Endodermal cell (in vitro differentiated cells): ENCODE measurements at regions not wholly inside any gene's neighbourhood (a gene's known extent, or its start where the extent isn't known, plus 50 kb on each side); places are given as distances from the start of the nearest gene placed in this dataset.

ENCODE experiments used
- DNase-seq: peaks from one replicate; pipeline ENCODE4 v3.0.0-alpha.2; 2017
- H3K27ac ChIP-seq: 2 replicates; pipeline ENCODE4 v1.5.1; 2013; ENCODE audit warnings: mild to moderate bottlenecking, low read depth, low read length, moderate library complexity
- H3K27me3 ChIP-seq: 2 replicates; pipeline ENCODE4 v1.6.1; 2013; ENCODE audit warnings: mild to moderate bottlenecking, low read length, moderate library complexity; ENCODE audit not compliant: insufficient read depth, control insufficient read depth, poor library complexity, severe bottlenecking
- H3K36me3 ChIP-seq: 2 replicates; pipeline ENCODE4 v1.7.0; 2013; ENCODE audit warnings: mild to moderate bottlenecking, low read length, moderate library complexity; ENCODE audit not compliant: control insufficient read depth, insufficient read depth
- H3K4me1 ChIP-seq: one replicate; pipeline ENCODE4 v1.7.0; 2013; ENCODE audit warnings: low read length; ENCODE audit not compliant: control insufficient read depth, insufficient read depth
- H3K4me3 ChIP-seq: 2 replicates; pipeline ENCODE4 v1.5.1; 2013; ENCODE audit warnings: mild to moderate bottlenecking, low read length, moderate library complexity
- H3K9ac ChIP-seq: 2 replicates; pipeline ENCODE4 v1.6.1; 2013; ENCODE audit warnings: mild to moderate bottlenecking, low read length, moderate library complexity; ENCODE audit not compliant: poor library complexity, severe bottlenecking; ENCODE audit errors: extremely low read depth
- H3K9me3 ChIP-seq: 2 replicates; pipeline ENCODE4 v1.6.1; 2013; ENCODE audit warnings: mild to moderate bottlenecking, low read length, moderate library complexity; ENCODE audit not compliant: control insufficient read depth
- H3K27ac Mint-ChIP-seq: 2 replicates; pipeline ENCODE4 v1.8.0; 2020; ENCODE audit warnings: mixed read lengths
- H3K27me3 Mint-ChIP-seq: 2 replicates; pipeline ENCODE4 v1.8.0; 2021; ENCODE audit warnings: mild to moderate bottlenecking, mixed read lengths; ENCODE audit not compliant: insufficient read depth
- H3K36me3 Mint-ChIP-seq: 2 replicates; pipeline ENCODE4 v1.8.0; 2020; ENCODE audit warnings: low read depth, mixed read lengths
- H3K4me1 Mint-ChIP-seq: 2 replicates; pipeline ENCODE4 v1.8.0; 2020; ENCODE audit warnings: mixed read lengths
- H3K4me3 Mint-ChIP-seq: 2 replicates; pipeline ENCODE4 v1.8.0; 2020; ENCODE audit warnings: mild to moderate bottlenecking, moderate library complexity, mixed read lengths
- H3K9me3 Mint-ChIP-seq: 2 replicates; pipeline ENCODE4 v1.8.0; 2020; ENCODE audit warnings: mild to moderate bottlenecking, mixed read lengths
- WGBS, 2 experiments: methylation state at CpG; one replicate each; pipeline versions ENCODE4 v1.1.5 to v1.1.7; 2013; ENCODE audit warnings: missing lambda C conversion rate in 2 of 2, mixed read lengths in 1 of 2; ENCODE audit not compliant: insufficient coverage in 1 of 2, insufficient read length in 1 of 2; 5-methylcytosine and 5-hydroxymethylcytosine counted together
- TF ChIP-seq, protein P1 (sequence below): fragments of 200-600 bp; sonication (generic); conservative IDR thresholded peaks from 2 replicates; pipeline ENCODE4 v1.5.0; 2021; ENCODE audit warnings: antibody characterized with exemption, mild to moderate bottlenecking

DNA sequence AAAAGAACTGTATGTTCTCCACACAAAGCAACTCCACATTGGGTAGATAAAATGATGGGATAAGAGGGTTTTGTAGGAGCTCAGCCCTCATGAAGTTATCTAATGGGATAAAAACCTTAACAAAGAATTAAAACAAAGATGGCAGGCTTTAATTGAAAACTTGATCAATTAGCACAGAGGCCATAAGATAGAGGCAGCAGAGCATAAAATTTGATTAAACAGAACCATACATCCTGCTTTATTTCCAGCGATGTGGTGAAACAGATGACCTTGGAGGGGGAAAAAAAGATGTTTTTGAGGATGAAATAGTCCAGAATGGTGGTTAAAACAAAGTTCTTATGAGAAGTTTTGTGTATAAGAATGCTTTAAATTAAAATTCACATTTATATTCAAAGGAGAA lies 130.9 kb upstream of the ALCAM start:
- Mint-ChIP-seq H3K27me3 (no peaks in the 10 kb centered on the region), H3K4me3 (no peak overlapping the region), H3K4me1 (no peaks in the 10 kb centered on the region), H3K36me3 (no peaks in the 10 kb centered on the region), H3K9me3 (no peaks in the 10 kb centered on the region), H3K27ac (no peak overlapping the region)
- H3K9ac ChIP-seq = no peak overlapping the region
- 71 to 88% methylated on average over 1 of the region's 1 CpG for WGBS, 2 experiments
- no peaks in the 10 kb centered on the region for H3K27me3 ChIP-seq
- TF ChIP-seq, protein P1, sequence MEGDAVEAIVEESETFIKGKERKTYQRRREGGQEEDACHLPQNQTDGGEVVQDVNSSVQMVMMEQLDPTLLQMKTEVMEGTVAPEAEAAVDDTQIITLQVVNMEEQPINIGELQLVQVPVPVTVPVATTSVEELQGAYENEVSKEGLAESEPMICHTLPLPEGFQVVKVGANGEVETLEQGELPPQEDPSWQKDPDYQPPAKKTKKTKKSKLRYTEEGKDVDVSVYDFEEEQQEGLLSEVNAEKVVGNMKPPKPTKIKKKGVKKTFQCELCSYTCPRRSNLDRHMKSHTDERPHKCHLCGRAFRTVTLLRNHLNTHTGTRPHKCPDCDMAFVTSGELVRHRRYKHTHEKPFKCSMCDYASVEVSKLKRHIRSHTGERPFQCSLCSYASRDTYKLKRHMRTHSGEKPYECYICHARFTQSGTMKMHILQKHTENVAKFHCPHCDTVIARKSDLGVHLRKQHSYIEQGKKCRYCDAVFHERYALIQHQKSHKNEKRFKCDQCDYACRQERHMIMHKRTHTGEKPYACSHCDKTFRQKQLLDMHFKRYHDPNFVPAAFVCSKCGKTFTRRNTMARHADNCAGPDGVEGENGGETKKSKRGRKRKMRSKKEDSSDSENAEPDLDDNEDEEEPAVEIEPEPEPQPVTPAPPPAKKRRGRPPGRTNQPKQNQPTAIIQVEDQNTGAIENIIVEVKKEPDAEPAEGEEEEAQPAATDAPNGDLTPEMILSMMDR = no peak
- no peaks in the 10 kb centered on the region for H3K9me3 ChIP-seq
- no peaks in the 10 kb centered on the region for H3K36me3 ChIP-seq
- H3K4me1 ChIP-seq = no peaks in the 10 kb centered on the region
- DNase-seq = no peak
- H3K27ac ChIP-seq = no peak overlapping the region
- peak overlapping the region; percentile 14 for H3K4me3 ChIP-seq

DNA sequence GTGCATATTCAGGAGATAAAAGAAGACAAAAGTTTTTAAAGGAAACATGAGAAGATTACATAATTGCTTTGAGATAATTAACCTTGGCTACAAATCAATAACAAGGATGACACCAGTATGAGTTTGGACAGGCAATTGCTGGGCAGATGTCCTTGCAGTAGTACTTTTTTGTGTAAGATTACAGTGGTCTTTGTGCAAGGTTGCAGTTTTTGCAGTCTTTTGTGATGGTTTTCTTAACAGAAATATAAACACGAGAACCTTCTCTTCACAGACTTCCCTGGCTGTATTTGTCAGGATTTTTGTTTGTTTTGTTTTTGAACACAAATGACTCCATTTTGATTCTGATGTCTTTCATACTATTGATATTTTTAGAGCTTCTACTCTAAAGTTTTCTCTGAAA lies 128.3 kb upstream of the ALCAM start:
- no peaks in the 10 kb centered on the region for H3K27me3 Mint-ChIP-seq
- Histone ChIP-seq H3K9ac (no peak overlapping the region), H3K4me3 (no peak overlapping the region), H3K27me3 (no peaks in the 10 kb centered on the region), H3K9me3 (no peaks in the 10 kb centered on the region), H3K36me3 (no peaks in the 10 kb centered on the region), H3K27ac (no peak overlapping the region), H3K4me1 (no peaks in the 10 kb centered on the region)
- H3K9me3 Mint-ChIP-seq = no peaks in the 10 kb centered on the region
- no peaks in the 10 kb centered on the region for H3K4me1 Mint-ChIP-seq
- H3K36me3 Mint-ChIP-seq = no peaks in the 10 kb centered on the region
- DNase-seq = no peak
- WGBS, 2 experiments = 93% methylated on average over 1 of the region's 1 CpG; no CpG with 5 or more reads in 1 of the 2 experiments
- TF ChIP-seq, protein P1 = no peak
- H3K4me3 Mint-ChIP-seq = no peak overlapping the region
- H3K27ac Mint-ChIP-seq = no peak overlapping the region

DNA sequence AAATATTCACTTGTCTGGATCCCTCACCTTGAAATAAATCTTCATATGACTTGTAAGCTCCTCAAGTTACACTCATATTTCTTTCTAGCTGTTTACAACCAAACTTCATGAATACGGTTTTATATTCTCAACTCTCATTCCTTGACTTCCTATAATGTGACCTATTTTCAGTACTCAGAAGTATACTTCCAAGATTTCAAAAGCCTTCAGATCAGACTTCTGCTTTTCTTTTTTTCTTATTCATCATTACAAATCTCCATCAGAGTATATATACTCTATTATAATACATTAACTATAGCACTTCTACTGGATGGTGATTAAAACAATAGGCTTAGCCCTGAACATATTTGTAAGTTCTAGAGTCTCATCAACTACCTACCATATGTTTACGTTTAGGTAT lies 123.6 kb upstream of the ALCAM start:
- H3K9ac ChIP-seq = no peak overlapping the region
- no peak overlapping the region for H3K4me3 ChIP-seq
- Mint-ChIP-seq H3K4me3 (no peak overlapping the region), H3K27ac (no peak overlapping the region), H3K9me3 (no peaks in the 10 kb centered on the region), H3K27me3 (no peaks in the 10 kb centered on the region), H3K36me3 (no peaks in the 10 kb centered on the region), H3K4me1 (no peaks in the 10 kb centered on the region)
- no peak for DNase-seq
- no peaks in the 10 kb centered on the region for H3K27me3 ChIP-seq
- H3K4me1 ChIP-seq = no peaks in the 10 kb centered on the region
- no peaks in the 10 kb centered on the region for H3K9me3 ChIP-seq
- TF ChIP-seq, protein P1 = no peak
- WGBS, 2 experiments = 90% methylated on average over 1 to 2 of the region's 2 CpGs
- no peak overlapping the region for H3K27ac ChIP-seq
- no peaks in the 10 kb centered on the region for H3K36me3 ChIP-seq
